ENCODE measurements at regions not wholly inside any gene's neighbourhood (a gene's known extent, or its start where the extent isn't known, plus 50 kb on each side); places are given as distances from the start of the nearest gene placed in this dataset.

GRCh38 chr4:123340381-123340701 lies 56.3 kb upstream of the SPRY1 start:
- Mint-ChIP-seq H3K27ac (ENCODE audit: unreplicated experiment) (no peak overlapping the region), H3K4me1 (ENCODE audit: low read depth, unreplicated experiment) (peaks cover 4% of the 10 kb centered on the region), H3K9me3 (ENCODE audit: unreplicated experiment) (peaks cover 2% of the 10 kb centered on the region), H3K27me3 (ENCODE audit: unreplicated experiment) (peaks cover 5% of the 10 kb centered on the region), H3K36me3 (ENCODE audit: unreplicated experiment) (peaks cover 7% of the 10 kb centered on the region), H3K4me3 (ENCODE audit: unreplicated experiment) (no peak overlapping the region)
- TF ChIP-seq CTCF (IDR thresholded peaks at IDR 0.05; ENCODE audit: partially characterized antibody, unreplicated experiment): no peak
- no peak for DNase-seq

GRCh38 chr4:123342498-123342897 lies 54.1 kb upstream of the SPRY1 start:
- H3K9me3 Mint-ChIP-seq (ENCODE audit: unreplicated experiment): peaks cover 2% of the 10 kb centered on the region

GRCh38 chr4:123343400-123344041 lies 53.1 kb upstream of the SPRY1 start:
- DNase-seq: no peak
- TF ChIP-seq CTCF (IDR thresholded peaks at IDR 0.05; ENCODE audit: partially characterized antibody, unreplicated experiment): no peak
- H3K9me3 Mint-ChIP-seq (ENCODE audit: unreplicated experiment): peaks cover 2% of the 10 kb centered on the region
- H3K36me3 Mint-ChIP-seq (ENCODE audit: unreplicated experiment): no peaks in the 10 kb centered on the region
- peaks cover 3% of the 10 kb centered on the region for H3K27me3 Mint-ChIP-seq (ENCODE audit: unreplicated experiment)
- H3K4me3 Mint-ChIP-seq (ENCODE audit: unreplicated experiment): no peak overlapping the region
- H3K4me1 Mint-ChIP-seq (ENCODE audit: low read depth, unreplicated experiment): peaks cover 16% of the 10 kb centered on the region
- no peak overlapping the region for H3K27ac Mint-ChIP-seq (ENCODE audit: unreplicated experiment)

More at GRCh38 chr4:123342498-123342897, 54.1 kb upstream of the SPRY1 start:
- peaks cover 16% of the 10 kb centered on the region for H3K4me1 Mint-ChIP-seq (ENCODE audit: low read depth, unreplicated experiment)
- TF ChIP-seq CTCF (IDR thresholded peaks at IDR 0.05; ENCODE audit: partially characterized antibody, unreplicated experiment): no peak
- no peak overlapping the region for H3K4me3 Mint-ChIP-seq (ENCODE audit: unreplicated experiment)
- no peak overlapping the region for H3K27ac Mint-ChIP-seq (ENCODE audit: unreplicated experiment)
- peaks cover 3% of the 10 kb centered on the region for H3K27me3 Mint-ChIP-seq (ENCODE audit: unreplicated experiment)
- no peak for DNase-seq
- no peaks in the 10 kb centered on the region for H3K36me3 Mint-ChIP-seq (ENCODE audit: unreplicated experiment)

- no peak for TF ChIP-seq CTCF (IDR thresholded peaks at IDR 0.05; ENCODE audit: partially characterized antibody, unreplicated experiment)
- Mint-ChIP-seq H3K4me3 (ENCODE audit: unreplicated experiment) (no peak overlapping the region), H3K4me1 (ENCODE audit: low read depth, unreplicated experiment) (peaks cover 16% of the 10 kb centered on the region), H3K27me3 (ENCODE audit: unreplicated experiment) (peaks cover 3% of the 10 kb centered on the region), H3K36me3 (ENCODE audit: unreplicated experiment) (peaks cover 5% of the 10 kb centered on the region), H3K27ac (ENCODE audit: unreplicated experiment) (no peak overlapping the region), H3K9me3 (ENCODE audit: unreplicated experiment) (peaks cover 2% of the 10 kb centered on the region)
- no peak for DNase-seq
Measured at GRCh38 chr4:123345137-123345934, 51.3 kb upstream of the SPRY1 start.

GRCh38 chr4:123345935-123346300 lies 50.7 kb upstream of the SPRY1 start:
- Mint-ChIP-seq H3K36me3 (ENCODE audit: unreplicated experiment) (peaks cover 5% of the 10 kb centered on the region), H3K27me3 (ENCODE audit: unreplicated experiment) (peaks cover 3% of the 10 kb centered on the region), H3K4me1 (ENCODE audit: low read depth, unreplicated experiment) (peaks cover 16% of the 10 kb centered on the region), H3K27ac (ENCODE audit: unreplicated experiment) (no peak overlapping the region), H3K4me3 (ENCODE audit: unreplicated experiment) (no peak overlapping the region), H3K9me3 (ENCODE audit: unreplicated experiment) (peaks cover 2% of the 10 kb centered on the region)
- no peak for DNase-seq
- no peak for TF ChIP-seq CTCF (IDR thresholded peaks at IDR 0.05; ENCODE audit: partially characterized antibody, unreplicated experiment)
